H9 (cell line): ENCODE measurements at regions not wholly inside any gene's neighbourhood (a gene's known extent, or its start where the extent isn't known, plus 50 kb on each side); places are given as distances from the start of the nearest gene placed in this dataset.

Source experiments
- DNase-seq: peaks from one replicate; pipeline ENCODE4 v3.0.0-alpha.2; 2017
- H2AFZ ChIP-seq: one replicate; pipeline ENCODE4 v1.6.1; 2013; ENCODE audit warnings: mild to moderate bottlenecking, low read length, control low read depth, moderate library complexity
- H2AK5ac ChIP-seq: 2 replicates; pipeline ENCODE4 v1.6.1; 2013; ENCODE audit warnings: low read length, control low read depth, mixed read lengths; ENCODE audit not compliant: insufficient read length
- H2BK120ac ChIP-seq: one replicate; pipeline ENCODE4 v1.6.1; 2013; ENCODE audit warnings: low read depth, mild to moderate bottlenecking, low read length, control low read depth, inconsistent platforms; ENCODE audit not compliant: poor library complexity, severe bottlenecking
- H2BK12ac ChIP-seq: 2 replicates; pipeline ENCODE4 v1.6.1; 2013; ENCODE audit warnings: low read length, control low read depth, mixed read lengths, low read depth; ENCODE audit not compliant: insufficient read length
- H2BK15ac ChIP-seq: 2 replicates; pipeline ENCODE4 v1.6.1; 2013; ENCODE audit warnings: low read depth, low read length, control low read depth
- H2BK20ac ChIP-seq: one replicate; pipeline ENCODE4 v1.6.1; 2013; ENCODE audit warnings: low read depth, mild to moderate bottlenecking, low read length, control low read depth, inconsistent platforms; ENCODE audit not compliant: poor library complexity, severe bottlenecking
- H2BK5ac ChIP-seq: 2 replicates; pipeline ENCODE4 v1.6.1; 2013; ENCODE audit warnings: low read length, control low read depth, mixed read lengths; ENCODE audit not compliant: insufficient read length
- H3K14ac ChIP-seq: 2 replicates; pipeline ENCODE4 v1.6.1; 2013; ENCODE audit warnings: low read length, control low read depth; ENCODE audit not compliant: insufficient read depth
- H3K18ac ChIP-seq: 2 replicates; pipeline ENCODE4 v1.6.1; 2013; ENCODE audit warnings: low read depth, mild to moderate bottlenecking, mixed read lengths, low read length, control low read depth; ENCODE audit not compliant: insufficient read length
- H3K23ac ChIP-seq: 2 replicates; pipeline ENCODE4 v1.6.1; 2013; ENCODE audit warnings: low read length, control low read depth, mixed read lengths, low read depth; ENCODE audit not compliant: insufficient read length
- H3K23me2 ChIP-seq: 2 replicates; pipeline ENCODE4 v1.6.1; 2013; ENCODE audit warnings: low read depth, mild to moderate bottlenecking, mixed read lengths, low read length, control low read depth; ENCODE audit not compliant: insufficient read length, poor library complexity, severe bottlenecking
- H3K27ac ChIP-seq: 2 replicates; pipeline ENCODE4 v1.5.1; 2013; ENCODE audit warnings: low read length, control low read depth, mixed read lengths, low read depth; ENCODE audit not compliant: insufficient read length
- H3K27me3 ChIP-seq: 2 replicates; pipeline ENCODE4 v1.6.1; 2013; ENCODE audit warnings: low read length, control low read depth, inconsistent platforms; ENCODE audit not compliant: insufficient read depth
- H3K4ac ChIP-seq: 2 replicates; pipeline ENCODE4 v1.6.1; 2013; ENCODE audit warnings: low read depth, mild to moderate bottlenecking, control low read depth, inconsistent platforms, low read length, moderate library complexity
- H3K4me1 ChIP-seq: 2 replicates; pipeline ENCODE4 v1.6.1; 2013; ENCODE audit warnings: low read length, control low read depth, inconsistent platforms; ENCODE audit not compliant: insufficient read depth
- H3K4me2 ChIP-seq: 2 replicates; pipeline ENCODE4 v1.6.1; 2013; ENCODE audit warnings: low read length, control low read depth, mixed read lengths; ENCODE audit not compliant: insufficient read length, insufficient read depth
- H3K56ac ChIP-seq: 2 replicates; pipeline ENCODE4 v1.6.1; 2013; ENCODE audit warnings: low read depth, mild to moderate bottlenecking, mixed read lengths, low read length, control low read depth; ENCODE audit not compliant: insufficient read length
- H3K79me1 ChIP-seq: 2 replicates; pipeline ENCODE4 v1.6.1; 2013; ENCODE audit warnings: low read depth, mild to moderate bottlenecking, moderate library complexity, low read length, control low read depth, inconsistent platforms; ENCODE audit not compliant: insufficient read depth, poor library complexity, severe bottlenecking
- H3K79me2 ChIP-seq: 2 replicates; pipeline ENCODE4 v1.6.1; 2013; ENCODE audit warnings: low read length, control low read depth, inconsistent platforms; ENCODE audit not compliant: insufficient read depth
- H3K9ac ChIP-seq: 2 replicates; pipeline ENCODE4 v1.6.1; 2013; ENCODE audit warnings: low read length, control low read depth, mixed read lengths; ENCODE audit not compliant: insufficient read length; ENCODE audit errors: extremely low read depth
- H3K9me3 ChIP-seq: one replicate; pipeline ENCODE4 v1.6.1; 2013; ENCODE audit warnings: low read depth, low read length, inconsistent platforms; ENCODE audit not compliant: control insufficient read depth
- H3T11ph ChIP-seq: one replicate; pipeline ENCODE4 v1.6.1; 2013; ENCODE audit warnings: mild to moderate bottlenecking, low read length, control low read depth, inconsistent platforms
- H4K20me1 ChIP-seq: one replicate; pipeline ENCODE4 v1.6.1; 2013; ENCODE audit not compliant: control insufficient read depth, insufficient read length, insufficient read depth
- H4K5ac ChIP-seq: 2 replicates; pipeline ENCODE4 v1.6.1; 2013; ENCODE audit warnings: low read depth, mild to moderate bottlenecking, mixed read lengths, low read length, control low read depth; ENCODE audit not compliant: insufficient read length
- H4K8ac ChIP-seq: replicated peaks from 2 replicates; pipeline ENCODE4 v1.6.1; 2013; ENCODE audit warnings: low read length, control low read depth, mixed read lengths, low read depth; ENCODE audit not compliant: insufficient read length
- H4K91ac ChIP-seq: 2 replicates; pipeline ENCODE4 v1.6.1; 2013; ENCODE audit warnings: low read depth, mild to moderate bottlenecking, moderate library complexity, mixed read lengths, low read length, control low read depth; ENCODE audit not compliant: insufficient read length
- H3K27ac Mint-ChIP-seq, 3 experiments: 2 replicates in 2 of 3; 3 replicates in 1 of 3; pipeline ENCODE4 v1.8.0; 2020 to 2021; ENCODE audit warnings: mixed read lengths in 3 of 3, mild to moderate bottlenecking in 1 of 3, moderate library complexity in 1 of 3
- H3K27me3 Mint-ChIP-seq: 2 replicates; pipeline ENCODE4 v1.8.0; 2021; ENCODE audit warnings: low read depth, mild to moderate bottlenecking, moderate library complexity, mixed read lengths
- H3K36me3 Mint-ChIP-seq, 3 experiments: 2 replicates in 2 of 3; 3 replicates in 1 of 3; pipeline ENCODE4 v1.8.0; 2020 to 2021; ENCODE audit warnings: low read depth in 3 of 3, mixed read lengths in 3 of 3; ENCODE audit not compliant: insufficient read depth in 1 of 3
- H3K4me1 Mint-ChIP-seq, 2 experiments: 2 replicates each; pipeline ENCODE4 v1.8.0; 2020; ENCODE audit warnings: mixed read lengths in 2 of 2
- H3K4me3 Mint-ChIP-seq, 2 experiments: 2 replicates in 1 of 2; 3 replicates in 1 of 2; pipeline ENCODE4 v1.8.0; 2020 to 2021; ENCODE audit warnings: mild to moderate bottlenecking in 2 of 2, mixed read lengths in 2 of 2, moderate library complexity in 1 of 2
- H3K9me3 Mint-ChIP-seq, 2 experiments: 2 replicates in 1 of 2; 3 replicates in 1 of 2; pipeline ENCODE4 v1.8.0; 2020; ENCODE audit warnings: mild to moderate bottlenecking in 2 of 2, mixed read lengths in 2 of 2, moderate library complexity in 1 of 2
- CTCF ChIP-seq: fragments of 200-600 bp; sonication (generic); conservative IDR thresholded peaks from 3 replicates; pipeline ENCODE4 v1.8.0; 2021; ENCODE audit warnings: antibody characterized with exemption, mild to moderate bottlenecking
- WGBS: extraction: QIAGEN DNeasy Blood & Tissue Kit; methylation state at CpG from one replicate; pipeline ENCODE4 v1.1.7; 2013; ENCODE audit warnings: missing lambda C conversion rate, low lambda C conversion rate, mixed read lengths; ENCODE audit not compliant: insufficient read length; ENCODE audit errors: extremely low coverage; 5-methylcytosine and 5-hydroxymethylcytosine counted together

GRCh38 chr3:159416856-159417255, 571.8 kb upstream of the IL12A start:
- Histone ChIP-seq H3K79me1 (no peaks in the 10 kb centered on the region), H3K56ac (no peak overlapping the region), H3K23me2 (no peaks in the 10 kb centered on the region), H3K23ac (no peak overlapping the region), H2BK20ac (no peak overlapping the region), H3K4me2 (no peak overlapping the region), H2AFZ (no peak overlapping the region), H2BK120ac (no peak overlapping the region), H3K18ac (no peak overlapping the region), H4K8ac (no peak overlapping the region), H2BK12ac (no peak overlapping the region), H2BK15ac (no peak overlapping the region), H2AK5ac (no peak overlapping the region), H4K91ac (no peak overlapping the region), H2BK5ac (no peak overlapping the region), H3K79me2 (no peaks in the 10 kb centered on the region), H3K27ac (no peak overlapping the region), H4K5ac (no peak overlapping the region), H3K27me3 (no peaks in the 10 kb centered on the region), H3K9ac (no peak overlapping the region), H3K9me3 (no peaks in the 10 kb centered on the region), H3K14ac (no peak overlapping the region), H4K20me1 (no peaks in the 10 kb centered on the region), H3K4me1 (no peaks in the 10 kb centered on the region; the same call in 1 of the 2 replicates), H3T11ph (no peak overlapping the region), H3K4ac (no peak overlapping the region)
- TF ChIP-seq CTCF, result no peak
- WGBS, result no CpG with 5 or more reads among the region's 2 CpGs
- H3K27me3 Mint-ChIP-seq, result no peaks in the 10 kb centered on the region
- H3K27ac Mint-ChIP-seq, result no peak overlapping the region
- no peak overlapping the region for H3K4me3 Mint-ChIP-seq
- no peaks in the 10 kb centered on the region; a peak in 1 of 7 replicates for H3K36me3 Mint-ChIP-seq
- H3K4me1 Mint-ChIP-seq, result no peaks in the 10 kb centered on the region
- peaks cover 8 to 9% of the 10 kb centered on the region in 2 experiments; a peak in 3 of 5 replicates for H3K9me3 Mint-ChIP-seq
- no peak for DNase-seq
